Sigmoid colon (tissue), 4 donors: ENCODE measurements at regions not wholly inside any gene's neighbourhood (a gene's known extent, or its start where the extent isn't known, plus 50 kb on each side); places are given as distances from the start of the nearest gene placed in this dataset.

ENCODE experiments used
- POLR2AphosphoS5 ChIP-seq, 4 donors: sonication (generic); formaldehyde crosslinking; IDR thresholded peaks; one replicate each; pipeline ENCODE4 v1.6.1; 2017; ENCODE audit warnings: antibody characterized with exemption in 4 of 4
- TF ChIP-seq, protein P1 (sequence below), 4 experiments: fragments of 450-650 bp in 3 of 4; fragments of 200-600 bp in 1 of 4; IDR thresholded peaks; one replicate each; pipeline ENCODE4 v1.5.1; 2016 to 2019; ENCODE audit warnings: antibody characterized with exemption in 4 of 4, mild to moderate bottlenecking in 3 of 4, moderate library complexity in 2 of 4

DNA sequence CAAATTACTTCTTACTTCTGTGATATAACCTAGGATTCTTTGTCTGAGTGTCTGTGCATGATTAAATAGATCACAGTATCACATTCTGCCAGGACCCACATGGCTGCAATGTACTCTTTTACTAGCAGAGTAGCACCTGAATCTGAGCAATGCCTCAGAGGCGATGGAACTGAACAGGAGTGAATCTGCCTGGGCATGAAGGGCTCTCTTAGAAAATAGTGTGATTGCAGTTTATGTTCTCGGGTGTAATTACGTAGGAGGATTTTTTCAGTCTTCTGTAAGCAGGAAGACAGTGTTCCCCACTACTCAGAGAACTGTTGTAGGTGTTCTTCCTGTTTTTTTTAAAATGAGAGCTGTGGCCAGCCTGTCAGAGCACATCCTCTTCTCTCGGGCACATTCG, 802.3 kb downstream of the NLGN4Y start:
- TF ChIP-seq POLR2AphosphoS5 (IDR thresholded peaks at IDR 0.05), result no peak
- TF ChIP-seq, protein P1, sequence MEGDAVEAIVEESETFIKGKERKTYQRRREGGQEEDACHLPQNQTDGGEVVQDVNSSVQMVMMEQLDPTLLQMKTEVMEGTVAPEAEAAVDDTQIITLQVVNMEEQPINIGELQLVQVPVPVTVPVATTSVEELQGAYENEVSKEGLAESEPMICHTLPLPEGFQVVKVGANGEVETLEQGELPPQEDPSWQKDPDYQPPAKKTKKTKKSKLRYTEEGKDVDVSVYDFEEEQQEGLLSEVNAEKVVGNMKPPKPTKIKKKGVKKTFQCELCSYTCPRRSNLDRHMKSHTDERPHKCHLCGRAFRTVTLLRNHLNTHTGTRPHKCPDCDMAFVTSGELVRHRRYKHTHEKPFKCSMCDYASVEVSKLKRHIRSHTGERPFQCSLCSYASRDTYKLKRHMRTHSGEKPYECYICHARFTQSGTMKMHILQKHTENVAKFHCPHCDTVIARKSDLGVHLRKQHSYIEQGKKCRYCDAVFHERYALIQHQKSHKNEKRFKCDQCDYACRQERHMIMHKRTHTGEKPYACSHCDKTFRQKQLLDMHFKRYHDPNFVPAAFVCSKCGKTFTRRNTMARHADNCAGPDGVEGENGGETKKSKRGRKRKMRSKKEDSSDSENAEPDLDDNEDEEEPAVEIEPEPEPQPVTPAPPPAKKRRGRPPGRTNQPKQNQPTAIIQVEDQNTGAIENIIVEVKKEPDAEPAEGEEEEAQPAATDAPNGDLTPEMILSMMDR (IDR thresholded peaks at IDR 0.05), result no peak
